Mucosa of descending colon (tissue), 3 donors: ENCODE measurements at regions not wholly inside any gene's neighbourhood (a gene's known extent, or its start where the extent isn't known, plus 50 kb on each side); places are given as distances from the start of the nearest gene placed in this dataset.

ENCODE experiments used
- ATAC-seq: fragments of 200-7000 bp; cut with Tn5 transposase; one replicate; pipeline ENCODE4 v1.9.1; 2020; ENCODE audit warnings: mild to moderate bottlenecking, moderate library complexity
- DNase-seq, 3 donors: peaks; one replicate each; pipeline ENCODE4 v3.0.0-alpha.2; 2020
- H3K36me3 ChIP-seq: fragments of 200-600 bp; one replicate; pipeline ENCODE4 v1.8.0; 2021; ENCODE audit warnings: low read depth, mild to moderate bottlenecking
- H3K4me1 ChIP-seq: fragments of 200-600 bp; one replicate; pipeline ENCODE4 v1.8.0; 2021; ENCODE audit warnings: low read depth, mild to moderate bottlenecking
- H3K4me3 ChIP-seq: fragments of 200-600 bp; one replicate; pipeline ENCODE4 v1.8.0; 2021; ENCODE audit warnings: mild to moderate bottlenecking
- H3K9me3 ChIP-seq: fragments of 200-600 bp; one replicate; pipeline ENCODE4 v1.8.0; 2021; ENCODE audit warnings: mild to moderate bottlenecking
- intact Hi-C, 2 donors: fragments of 100-400 bp; cut with DNase I in 1 of 2; cut with micrococcal nuclease in 1 of 2; formaldehyde crosslinking; loops; one replicate each; pipeline versions ENCODE4 v1.11.0 to v1.11.1; 2022; cut with DNase I, micrococcal nuclease
- TF ChIP-seq, protein P1 (sequence below): fragments of 200-600 bp; IDR thresholded peaks from one replicate; pipeline ENCODE4 v1.8.0; 2022; ENCODE audit warnings: antibody characterized with exemption, mild to moderate bottlenecking
- donor health status: DM: no; HTN: no; CAD: no; lungs with moderate emphysema.
- donor health status: DM: no; HTN: no; CAD: no.
- donor health status: DM: no; HTN: yes; CAD: no.

GRCh38 chr4:136056748-136057147 is 1475.5 kb downstream of the PCDH18 start:
- H3K4me1 ChIP-seq = no peaks in the 10 kb centered on the region
- no peaks in the 10 kb centered on the region for H3K36me3 ChIP-seq
- TF ChIP-seq, protein P1, sequence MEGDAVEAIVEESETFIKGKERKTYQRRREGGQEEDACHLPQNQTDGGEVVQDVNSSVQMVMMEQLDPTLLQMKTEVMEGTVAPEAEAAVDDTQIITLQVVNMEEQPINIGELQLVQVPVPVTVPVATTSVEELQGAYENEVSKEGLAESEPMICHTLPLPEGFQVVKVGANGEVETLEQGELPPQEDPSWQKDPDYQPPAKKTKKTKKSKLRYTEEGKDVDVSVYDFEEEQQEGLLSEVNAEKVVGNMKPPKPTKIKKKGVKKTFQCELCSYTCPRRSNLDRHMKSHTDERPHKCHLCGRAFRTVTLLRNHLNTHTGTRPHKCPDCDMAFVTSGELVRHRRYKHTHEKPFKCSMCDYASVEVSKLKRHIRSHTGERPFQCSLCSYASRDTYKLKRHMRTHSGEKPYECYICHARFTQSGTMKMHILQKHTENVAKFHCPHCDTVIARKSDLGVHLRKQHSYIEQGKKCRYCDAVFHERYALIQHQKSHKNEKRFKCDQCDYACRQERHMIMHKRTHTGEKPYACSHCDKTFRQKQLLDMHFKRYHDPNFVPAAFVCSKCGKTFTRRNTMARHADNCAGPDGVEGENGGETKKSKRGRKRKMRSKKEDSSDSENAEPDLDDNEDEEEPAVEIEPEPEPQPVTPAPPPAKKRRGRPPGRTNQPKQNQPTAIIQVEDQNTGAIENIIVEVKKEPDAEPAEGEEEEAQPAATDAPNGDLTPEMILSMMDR = no peak
- DNase-seq (no peak), ATAC-seq (no peak)
- no peak overlapping the region for H3K4me3 ChIP-seq
- no peaks in the 10 kb centered on the region for H3K9me3 ChIP-seq
- intact Hi-C loops = no loop called here

- ATAC-seq = no peak
- Histone ChIP-seq H3K9me3 (no peaks in the 10 kb centered on the region), H3K36me3 (no peaks in the 10 kb centered on the region), H3K4me3 (no peak overlapping the region), H3K4me1 (no peaks in the 10 kb centered on the region)
- intact Hi-C loops = no loop called here
- TF ChIP-seq, protein P1 = no peak
- DNase-seq = no peak
Observed at GRCh38 chr4:136055360-136055759, 1476.9 kb downstream of the PCDH18 start.

DNA sequence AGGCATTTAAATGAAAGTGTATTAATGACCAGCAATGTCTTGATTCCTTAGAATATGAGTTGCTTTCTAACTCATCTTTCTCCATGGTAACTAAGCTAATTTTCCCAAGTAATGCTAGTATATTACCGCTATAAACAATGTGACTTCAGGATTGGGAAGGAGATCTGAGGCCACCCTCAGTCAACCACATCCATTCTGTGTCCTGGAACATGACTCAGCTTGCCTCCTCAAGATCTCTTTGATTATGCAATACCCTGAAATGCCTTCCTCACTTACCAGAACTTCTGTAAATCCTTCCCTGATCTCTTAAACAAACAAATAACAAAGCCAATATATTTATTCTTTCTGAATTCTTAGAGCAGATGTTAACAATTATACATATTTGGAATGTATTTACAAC is 1495.5 kb downstream of the PCDH18 start:
- H3K9me3 ChIP-seq = no peaks in the 10 kb centered on the region
- DNase-seq (no peak), ATAC-seq (no peak)
- no peak overlapping the region for H3K4me3 ChIP-seq
- no peaks in the 10 kb centered on the region for H3K4me1 ChIP-seq
- intact Hi-C loops = no loop called here
- TF ChIP-seq, protein P1 = no peak
- no peaks in the 10 kb centered on the region for H3K36me3 ChIP-seq

DNA sequence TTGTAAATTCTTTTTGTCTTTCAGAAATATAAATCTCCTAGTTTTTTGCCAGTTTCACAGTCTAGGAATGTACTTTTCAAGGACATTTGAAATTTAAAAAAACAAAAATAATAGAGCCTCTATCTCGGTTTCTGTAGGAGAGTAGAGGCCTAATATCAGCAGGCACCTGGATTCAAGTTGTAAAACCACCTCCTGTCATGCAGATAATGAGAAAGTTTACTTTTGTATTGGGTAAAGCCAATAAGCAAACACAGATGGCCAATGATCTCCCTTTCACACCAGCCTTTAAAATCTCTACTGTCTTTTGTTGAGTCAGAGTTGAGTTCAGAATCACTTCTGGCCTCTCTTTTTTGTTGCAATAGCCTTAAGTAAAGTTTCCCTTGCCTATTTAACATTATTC is 1499.9 kb downstream of the PCDH18 start:
- intact Hi-C loops = no loop called here
- no peak for ATAC-seq

DNA sequence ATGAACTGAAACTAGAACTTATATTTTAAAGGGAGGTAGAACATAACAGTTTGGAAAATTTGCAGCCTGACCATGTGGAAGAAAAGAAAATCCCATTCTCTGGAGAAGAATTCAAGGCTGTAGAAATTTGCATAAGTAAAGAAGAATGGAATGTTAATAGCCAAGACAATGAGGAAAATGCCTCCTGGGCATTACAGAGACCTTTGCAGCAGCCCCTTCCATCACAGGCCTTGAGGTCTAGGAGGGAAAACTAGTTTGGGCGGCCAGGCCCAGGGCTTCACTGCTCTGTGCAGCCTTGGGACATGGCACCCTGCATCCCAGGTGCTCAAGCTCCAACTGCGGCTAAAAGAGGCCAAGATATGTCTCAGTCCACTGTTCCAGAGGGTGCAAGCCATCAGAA is 1506.8 kb downstream of the PCDH18 start:
- Histone ChIP-seq H3K4me1 (no peaks in the 10 kb centered on the region), H3K9me3 (no peaks in the 10 kb centered on the region), H3K4me3 (no peak overlapping the region), H3K36me3 (no peaks in the 10 kb centered on the region)
- DNase-seq (no peak), ATAC-seq (no peak)
- intact Hi-C loops = no loop called here
- TF ChIP-seq, protein P1 = no peak

More for the DNA sequence above, 1499.9 kb downstream of the PCDH18 start:
- TF ChIP-seq, protein P1 = no peak
- no peak overlapping the region for H3K4me3 ChIP-seq
- no peaks in the 10 kb centered on the region for H3K9me3 ChIP-seq
- H3K36me3 ChIP-seq = no peaks in the 10 kb centered on the region
- no peaks in the 10 kb centered on the region for H3K4me1 ChIP-seq
- no peak for DNase-seq

DNA sequence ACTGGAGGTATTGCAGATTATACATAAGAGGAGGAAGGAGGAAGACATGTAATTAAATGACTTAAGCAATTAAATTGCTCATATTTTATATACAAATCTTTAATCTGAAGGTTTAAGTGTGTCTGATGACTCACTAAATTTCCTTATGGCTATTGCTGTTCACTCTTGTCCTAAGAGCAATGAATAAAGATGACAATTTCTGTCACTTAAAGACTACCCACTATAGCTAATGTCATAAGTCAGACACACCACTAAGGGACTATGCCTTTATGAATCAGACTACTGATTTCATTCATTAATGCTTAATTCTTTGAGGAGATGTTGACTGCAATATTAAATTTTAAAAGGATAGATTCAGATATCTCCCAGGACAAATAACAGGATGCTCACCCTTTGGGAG is 1514.7 kb downstream of the PCDH18 start:
- Histone ChIP-seq H3K36me3 (no peaks in the 10 kb centered on the region), H3K9me3 (no peaks in the 10 kb centered on the region), H3K4me1 (no peaks in the 10 kb centered on the region), H3K4me3 (no peak overlapping the region)
- DNase-seq (no peak), ATAC-seq (no peak)
- intact Hi-C loops = no loop called here
- TF ChIP-seq, protein P1 = no peak
